VCaP (cell line): ENCODE measurements at regions not wholly inside any gene's neighbourhood (a gene's known extent, or its start where the extent isn't known, plus 50 kb on each side); places are given as distances from the start of the nearest gene placed in this dataset.

ENCODE experiments used
- H3K27ac ChIP-seq: fragments of 450-650 bp; 2 replicates; pipeline ENCODE4 v1.5.1; 2017
- TF ChIP-seq, protein P1 (sequence below): fragments of 450-650 bp; conservative IDR thresholded peaks from 2 replicates; pipeline ENCODE4 v1.5.1; 2017; ENCODE audit warnings: mild to moderate bottlenecking, moderate library complexity

DNA sequence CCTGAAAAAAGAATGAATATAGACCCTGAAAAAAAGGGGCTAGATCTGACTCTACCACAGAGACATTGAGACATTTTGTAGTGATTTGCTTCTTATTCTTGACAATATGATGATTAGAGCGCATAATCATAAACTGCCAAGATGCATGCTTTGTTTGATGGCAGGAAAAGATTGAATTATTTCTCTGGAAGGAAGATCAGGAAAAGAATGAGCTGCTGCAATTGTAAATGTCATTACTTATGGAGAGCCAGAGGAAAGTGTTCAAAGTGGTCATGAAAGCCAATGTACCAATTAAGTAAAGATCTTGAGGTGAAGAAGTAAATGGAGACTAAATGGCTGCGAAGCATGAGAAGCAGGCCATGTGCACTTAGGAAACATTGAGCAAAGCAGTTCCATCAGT is 126.4 kb upstream of the NXPH2 start:
- no peak overlapping the region for H3K27ac ChIP-seq
- TF ChIP-seq, protein P1, sequence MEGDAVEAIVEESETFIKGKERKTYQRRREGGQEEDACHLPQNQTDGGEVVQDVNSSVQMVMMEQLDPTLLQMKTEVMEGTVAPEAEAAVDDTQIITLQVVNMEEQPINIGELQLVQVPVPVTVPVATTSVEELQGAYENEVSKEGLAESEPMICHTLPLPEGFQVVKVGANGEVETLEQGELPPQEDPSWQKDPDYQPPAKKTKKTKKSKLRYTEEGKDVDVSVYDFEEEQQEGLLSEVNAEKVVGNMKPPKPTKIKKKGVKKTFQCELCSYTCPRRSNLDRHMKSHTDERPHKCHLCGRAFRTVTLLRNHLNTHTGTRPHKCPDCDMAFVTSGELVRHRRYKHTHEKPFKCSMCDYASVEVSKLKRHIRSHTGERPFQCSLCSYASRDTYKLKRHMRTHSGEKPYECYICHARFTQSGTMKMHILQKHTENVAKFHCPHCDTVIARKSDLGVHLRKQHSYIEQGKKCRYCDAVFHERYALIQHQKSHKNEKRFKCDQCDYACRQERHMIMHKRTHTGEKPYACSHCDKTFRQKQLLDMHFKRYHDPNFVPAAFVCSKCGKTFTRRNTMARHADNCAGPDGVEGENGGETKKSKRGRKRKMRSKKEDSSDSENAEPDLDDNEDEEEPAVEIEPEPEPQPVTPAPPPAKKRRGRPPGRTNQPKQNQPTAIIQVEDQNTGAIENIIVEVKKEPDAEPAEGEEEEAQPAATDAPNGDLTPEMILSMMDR: no peak

GRCh38 chr2:138902239-138902871 is 122.2 kb upstream of the NXPH2 start:
- H3K27ac ChIP-seq: no peak overlapping the region
- TF ChIP-seq, protein P1: no peak

DNA sequence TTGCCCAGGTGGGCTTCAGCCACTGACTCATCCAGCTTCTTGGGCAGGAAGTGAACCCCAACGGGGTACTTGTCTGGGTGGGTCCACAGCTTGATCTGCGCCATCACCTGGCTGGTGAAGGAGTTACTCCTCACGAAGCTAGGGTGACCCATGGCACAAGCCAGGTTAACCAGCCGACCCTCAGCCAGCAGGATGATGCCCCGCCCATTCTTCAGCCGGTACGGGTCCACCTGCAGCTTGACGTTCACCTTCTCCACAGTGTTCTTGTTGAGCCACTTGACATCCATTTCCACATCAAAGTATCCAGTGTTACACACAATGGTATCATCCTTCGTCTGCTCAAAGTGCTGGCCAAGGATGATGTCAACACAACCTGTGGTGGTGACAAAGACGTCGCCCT is 121.3 kb upstream of the NXPH2 start:
- TF ChIP-seq, protein P1: no peak
- H3K27ac ChIP-seq: no peak overlapping the region

GRCh38 chr2:138898855-138899254 is 118.7 kb upstream of the NXPH2 start:
- no peak overlapping the region for H3K27ac ChIP-seq
- TF ChIP-seq, protein P1: no peak

GRCh38 chr2:138897274-138897673 is 117.1 kb upstream of the NXPH2 start:
- TF ChIP-seq, protein P1: no peak
- no peak overlapping the region for H3K27ac ChIP-seq

DNA sequence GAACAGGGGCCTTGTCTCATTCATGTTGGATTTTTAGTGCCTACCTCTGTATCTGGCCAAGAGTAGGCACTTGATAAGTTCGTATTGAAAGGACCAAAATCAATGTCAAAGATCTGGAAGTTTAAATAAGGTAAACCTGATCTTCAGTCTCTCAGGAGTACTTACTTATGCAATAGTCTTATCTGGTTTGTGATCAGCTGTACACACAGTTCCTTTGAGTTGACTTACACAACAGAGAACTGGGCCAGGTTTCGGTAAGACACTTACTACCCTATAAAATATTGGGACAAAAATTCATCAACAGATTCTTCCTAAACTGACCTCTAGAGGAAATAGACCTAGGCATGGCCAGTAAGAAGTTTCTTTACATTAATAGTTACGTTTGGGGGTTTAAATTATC is 113.6 kb upstream of the NXPH2 start:
- TF ChIP-seq, protein P1: no peak
- H3K27ac ChIP-seq: peak overlapping the region; percentile 62

- H3K27ac ChIP-seq: no peak overlapping the region
- TF ChIP-seq, protein P1: no peak
Observed at GRCh38 chr2:138881126-138881525, 100.9 kb upstream of the NXPH2 start.
